Lower lobe of right lung (tissue), 2 donors: ENCODE measurements at regions not wholly inside any gene's neighbourhood (a gene's known extent, or its start where the extent isn't known, plus 50 kb on each side); places are given as distances from the start of the nearest gene placed in this dataset.

ENCODE experiments used
- ATAC-seq, 2 donors: fragments of 200-7000 bp; cut with Tn5 transposase; one replicate each; pipeline ENCODE4 v1.9.1; 2020 to 2022; ENCODE audit warnings: mild to moderate bottlenecking in 2 of 2, moderate library complexity in 2 of 2
- DNase-seq: peaks from one replicate; pipeline ENCODE4 v3.0.0-alpha.2; 2020
- H3K27ac ChIP-seq: fragments of 200-600 bp; one replicate; pipeline ENCODE4 v1.8.0; 2022
- H3K27me3 ChIP-seq: fragments of 200-600 bp; one replicate; pipeline ENCODE4 v1.8.0; 2022; ENCODE audit warnings: low read depth
- H3K36me3 ChIP-seq: fragments of 200-600 bp; one replicate; pipeline ENCODE4 v1.8.0; 2022; ENCODE audit warnings: mild to moderate bottlenecking
- H3K4me1 ChIP-seq: fragments of 200-600 bp; one replicate; pipeline ENCODE4 v1.8.0; 2022
- H3K4me3 ChIP-seq: fragments of 200-600 bp; one replicate; pipeline ENCODE4 v1.8.0; 2022; ENCODE audit warnings: mild to moderate bottlenecking
- H3K9me3 ChIP-seq: fragments of 200-600 bp; one replicate; pipeline ENCODE4 v1.8.0; 2022
- intact Hi-C: fragments of 100-400 bp; cut with DNase I; formaldehyde crosslinking; loops from one replicate; pipeline ENCODE4 v1.11.0; 2022
- TF ChIP-seq, protein P1 (sequence below): fragments of 200-600 bp; IDR thresholded peaks from one replicate; pipeline ENCODE4 v1.8.0; 2022; ENCODE audit warnings: antibody characterized with exemption, mild to moderate bottlenecking
- donor health status: DM: no; HTN: yes; CAD: no; lungs with severe emphysema.

- no peak for ATAC-seq
- no peak overlapping the region for H3K4me3 ChIP-seq
- intact Hi-C loops = no loop called here
These were observed 95.7 kb upstream of the ALDH1A3 start for GRCh38 chr15:100783760-100784492.

DNA sequence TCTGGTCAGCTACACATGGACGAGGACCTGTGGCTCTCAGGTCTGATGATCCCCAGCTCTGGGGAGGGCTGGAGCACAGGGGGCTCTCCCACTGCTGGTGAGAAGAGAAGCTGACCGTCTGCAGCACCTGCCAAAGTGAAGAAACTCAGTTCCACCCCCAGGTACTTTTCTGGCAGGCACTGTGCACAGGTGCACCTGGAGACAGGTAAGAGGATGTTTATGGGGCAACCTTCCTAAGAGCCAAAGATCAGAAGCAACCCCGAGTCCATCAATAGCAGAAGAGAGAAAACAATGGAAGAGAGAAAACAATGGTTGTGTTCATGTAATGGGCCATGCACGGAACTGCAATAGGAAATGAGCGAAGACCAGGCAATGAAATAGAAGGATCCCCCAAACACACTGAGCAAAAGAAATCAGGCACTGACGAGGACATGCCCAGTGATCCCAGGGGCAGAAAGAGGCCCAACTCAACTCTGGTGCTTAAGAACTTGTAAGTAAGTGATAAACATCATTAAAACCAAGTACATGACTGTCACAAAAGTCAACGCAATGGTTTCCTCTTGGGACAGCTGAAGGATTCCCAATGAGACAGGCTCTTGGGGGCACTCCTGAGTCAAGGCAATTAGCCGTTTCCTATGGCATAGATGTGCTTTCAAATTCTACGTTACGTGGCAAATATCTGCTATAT is 95.0 kb upstream of the ALDH1A3 start:
- H3K27ac ChIP-seq = no peak overlapping the region
- ATAC-seq (no peak), DNase-seq (no peak)
- no peaks in the 10 kb centered on the region for H3K27me3 ChIP-seq
- no peak overlapping the region for H3K4me3 ChIP-seq
- intact Hi-C loops = no loop called here
- H3K36me3 ChIP-seq = no peaks in the 10 kb centered on the region
- TF ChIP-seq, protein P1, sequence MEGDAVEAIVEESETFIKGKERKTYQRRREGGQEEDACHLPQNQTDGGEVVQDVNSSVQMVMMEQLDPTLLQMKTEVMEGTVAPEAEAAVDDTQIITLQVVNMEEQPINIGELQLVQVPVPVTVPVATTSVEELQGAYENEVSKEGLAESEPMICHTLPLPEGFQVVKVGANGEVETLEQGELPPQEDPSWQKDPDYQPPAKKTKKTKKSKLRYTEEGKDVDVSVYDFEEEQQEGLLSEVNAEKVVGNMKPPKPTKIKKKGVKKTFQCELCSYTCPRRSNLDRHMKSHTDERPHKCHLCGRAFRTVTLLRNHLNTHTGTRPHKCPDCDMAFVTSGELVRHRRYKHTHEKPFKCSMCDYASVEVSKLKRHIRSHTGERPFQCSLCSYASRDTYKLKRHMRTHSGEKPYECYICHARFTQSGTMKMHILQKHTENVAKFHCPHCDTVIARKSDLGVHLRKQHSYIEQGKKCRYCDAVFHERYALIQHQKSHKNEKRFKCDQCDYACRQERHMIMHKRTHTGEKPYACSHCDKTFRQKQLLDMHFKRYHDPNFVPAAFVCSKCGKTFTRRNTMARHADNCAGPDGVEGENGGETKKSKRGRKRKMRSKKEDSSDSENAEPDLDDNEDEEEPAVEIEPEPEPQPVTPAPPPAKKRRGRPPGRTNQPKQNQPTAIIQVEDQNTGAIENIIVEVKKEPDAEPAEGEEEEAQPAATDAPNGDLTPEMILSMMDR = no peak
- H3K4me1 ChIP-seq = no peaks in the 10 kb centered on the region
- no peaks in the 10 kb centered on the region for H3K9me3 ChIP-seq

More at GRCh38 chr15:100783760-100784492, 95.7 kb upstream of the ALDH1A3 start:
- Histone ChIP-seq H3K9me3 (no peaks in the 10 kb centered on the region), H3K4me1 (no peaks in the 10 kb centered on the region), H3K27ac (no peak overlapping the region), H3K36me3 (no peaks in the 10 kb centered on the region), H3K27me3 (no peaks in the 10 kb centered on the region)
- no peak for DNase-seq
- TF ChIP-seq, protein P1 = no peak

DNA sequence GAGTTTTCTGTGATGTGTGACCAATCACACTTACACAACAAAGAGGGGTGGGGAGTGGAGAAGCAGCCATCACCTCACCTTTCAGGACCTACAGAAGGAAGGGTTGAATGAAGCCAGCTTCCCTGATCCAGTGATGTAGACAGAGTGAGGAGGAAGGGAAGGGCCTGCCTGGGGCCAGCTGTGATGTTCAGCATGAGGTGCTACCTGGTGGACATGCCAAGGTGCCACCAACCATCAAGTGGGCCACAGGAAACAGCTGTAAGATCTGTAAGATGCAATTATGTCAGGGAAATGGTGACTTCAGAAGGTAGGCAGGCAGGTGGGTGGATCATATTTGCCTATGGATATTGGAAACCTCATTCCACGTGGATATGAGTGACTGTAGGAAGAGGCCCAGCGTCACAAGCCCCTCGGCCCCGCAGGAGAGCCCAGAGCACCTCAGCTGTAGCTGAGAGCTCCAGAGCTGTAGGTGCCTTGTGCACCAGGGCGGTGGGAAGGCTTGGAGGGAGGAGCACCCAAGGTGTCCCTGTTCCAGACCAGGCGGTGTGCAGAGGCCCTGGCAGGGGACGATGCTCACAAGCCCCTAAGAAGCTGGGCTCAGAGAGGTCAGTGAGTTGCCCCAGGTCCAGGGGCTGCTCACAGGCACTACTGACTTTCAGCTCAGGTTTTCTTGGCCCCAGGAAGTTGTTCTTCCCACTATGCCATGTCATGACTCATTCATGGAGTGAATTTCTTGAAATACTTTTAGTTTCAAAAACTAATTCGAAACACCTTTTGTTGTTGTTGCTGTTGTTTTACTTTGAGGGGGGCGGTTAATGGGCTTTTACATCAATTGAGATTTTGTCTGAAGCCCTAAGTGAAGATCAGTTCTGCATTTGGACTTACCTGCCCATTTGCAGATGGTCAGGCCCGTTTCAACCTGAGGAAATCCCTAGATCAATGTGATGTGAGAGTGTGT is 94.2 kb upstream of the ALDH1A3 start:
- Histone ChIP-seq H3K27me3 (no peaks in the 10 kb centered on the region), H3K4me3 (no peak overlapping the region), H3K36me3 (no peaks in the 10 kb centered on the region), H3K4me1 (no peaks in the 10 kb centered on the region), H3K9me3 (no peaks in the 10 kb centered on the region), H3K27ac (no peak overlapping the region)
- ATAC-seq (no peak), DNase-seq (no peak)
- intact Hi-C loops = no loop called here
- TF ChIP-seq, protein P1 = no peak

GRCh38 chr15:100786139-100786531 is 93.5 kb upstream of the ALDH1A3 start:
- Histone ChIP-seq H3K27ac (no peak overlapping the region), H3K27me3 (no peaks in the 10 kb centered on the region), H3K4me1 (no peaks in the 10 kb centered on the region), H3K4me3 (no peak overlapping the region), H3K9me3 (no peaks in the 10 kb centered on the region), H3K36me3 (no peaks in the 10 kb centered on the region)
- ATAC-seq (no peak), DNase-seq (no peak)
- TF ChIP-seq, protein P1 = no peak
- intact Hi-C loops = no loop called here

DNA sequence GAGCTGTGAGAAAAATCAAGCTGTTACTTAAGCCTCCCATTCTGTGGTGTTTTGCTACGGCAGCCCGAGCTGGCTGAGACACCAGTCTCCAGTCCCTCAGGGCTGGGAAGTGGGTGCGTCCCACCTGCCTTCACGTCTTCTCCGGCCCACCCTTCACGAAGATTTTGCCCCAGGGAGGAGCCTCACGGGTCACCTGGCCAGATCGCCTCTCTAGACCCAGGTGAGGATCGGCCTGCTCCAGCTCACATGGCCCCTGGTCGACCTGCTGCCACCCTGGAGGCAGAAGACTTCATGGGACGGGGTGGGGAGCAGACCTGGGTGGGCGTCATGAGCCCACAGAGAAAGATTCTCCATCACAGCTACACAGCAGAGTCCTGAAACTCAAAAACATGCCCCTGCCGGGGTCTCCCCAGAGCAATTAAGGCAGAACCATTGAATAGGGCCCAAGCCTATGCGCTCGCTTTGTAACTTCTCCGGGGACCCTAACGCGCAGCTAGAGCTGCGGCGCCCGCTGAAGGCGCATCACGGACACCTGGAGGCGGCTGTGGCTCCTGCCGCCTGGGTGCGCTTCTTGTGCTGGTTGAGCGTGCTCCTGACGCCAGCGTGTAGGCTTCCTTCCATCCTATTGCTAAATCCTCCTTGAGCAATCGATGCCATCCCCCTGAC is 92.6 kb upstream of the ALDH1A3 start:
- no peak overlapping the region for H3K4me3 ChIP-seq
- H3K9me3 ChIP-seq = no peaks in the 10 kb centered on the region
- no peaks in the 10 kb centered on the region for H3K27me3 ChIP-seq
- intact Hi-C loops = no loop called here
- H3K4me1 ChIP-seq = no peaks in the 10 kb centered on the region
- ATAC-seq (no peak), DNase-seq (no peak)
- H3K27ac ChIP-seq = no peak overlapping the region
- TF ChIP-seq, protein P1 = no peak
- no peaks in the 10 kb centered on the region for H3K36me3 ChIP-seq
